HG03469 (cell line): ENCODE measurements at regions not wholly inside any gene's neighbourhood (a gene's known extent, or its start where the extent isn't known, plus 50 kb on each side); places are given as distances from the start of the nearest gene placed in this dataset.

Source experiments
- ATAC-seq: cut with Tn5 transposase; IDR thresholded peaks from one replicate; pipeline ENCODE4 v1.9.1; 2021; ENCODE audit warnings: mild to moderate bottlenecking, moderate library complexity, moderate number of reproducible peaks; ENCODE audit not compliant: unreplicated experiment

- no peak for ATAC-seq
Measured at GRCh38 chr2:220309215-220309614, 681.8 kb downstream of the SLC4A3 start.

GRCh38 chr2:220310451-220310861 is 683.0 kb downstream of the SLC4A3 start:
- no peak for ATAC-seq

GRCh38 chr2:220315098-220315823 is 687.8 kb downstream of the SLC4A3 start:
- no peak for ATAC-seq

- ATAC-seq, result no peak
Measured at GRCh38 chr2:220318037-220318436, 690.6 kb downstream of the SLC4A3 start.

- no peak for ATAC-seq
Measured at GRCh38 chr2:220318508-220318907, 691.1 kb downstream of the SLC4A3 start.

GRCh38 chr2:220320326-220320725 is 692.9 kb downstream of the SLC4A3 start:
- ATAC-seq, result no peak

GRCh38 chr2:220332886-220333285 is 705.5 kb downstream of the SLC4A3 start:
- ATAC-seq, result no peak

- no peak for ATAC-seq
Measured at GRCh38 chr2:220334210-220334609, 706.8 kb downstream of the SLC4A3 start.

- ATAC-seq, result no peak
Measured at GRCh38 chr2:220334871-220335590, 707.6 kb downstream of the SLC4A3 start.

- ATAC-seq, result no peak
Measured at GRCh38 chr2:220335591-220335915, 708.1 kb downstream of the SLC4A3 start.

GRCh38 chr2:220336771-220337170 is 709.3 kb downstream of the SLC4A3 start:
- ATAC-seq, result no peak

- no peak for ATAC-seq
Measured at GRCh38 chr2:220337611-220338440, 710.4 kb downstream of the SLC4A3 start.

- ATAC-seq, result no peak
Measured at GRCh38 chr2:220341014-220341413, 713.6 kb downstream of the SLC4A3 start.

- ATAC-seq, result no peak
Measured at GRCh38 chr2:220346919-220347318, 719.5 kb downstream of the SLC4A3 start.

GRCh38 chr2:220347626-220348025 is 720.2 kb downstream of the SLC4A3 start:
- no peak for ATAC-seq

- no peak for ATAC-seq
Measured at GRCh38 chr2:220348206-220348605, 720.8 kb downstream of the SLC4A3 start.

GRCh38 chr2:220353897-220354296 is 726.5 kb downstream of the SLC4A3 start:
- ATAC-seq, result no peak

GRCh38 chr2:220356076-220356475 is 728.6 kb downstream of the SLC4A3 start:
- no peak for ATAC-seq

GRCh38 chr2:220365023-220365422 is 737.6 kb downstream of the SLC4A3 start:
- no peak for ATAC-seq

GRCh38 chr2:220366765-220367164 is 739.3 kb downstream of the SLC4A3 start:
- no peak for ATAC-seq

- ATAC-seq, result no peak
Measured at GRCh38 chr2:220370764-220371163, 743.3 kb downstream of the SLC4A3 start.

GRCh38 chr2:220371211-220371610 is 743.8 kb downstream of the SLC4A3 start:
- ATAC-seq, result no peak
